Cardiac muscle cell (in vitro differentiated cells and primary cell): ENCODE measurements at regions not wholly inside any gene's neighbourhood (a gene's known extent, or its start where the extent isn't known, plus 50 kb on each side); places are given as distances from the start of the nearest gene placed in this dataset.

ENCODE experiments used
- DNase-seq, 2 donors: peaks; one replicate each; pipeline versions ENCODE4 v3.0.0 to v3.0.0-alpha.2; 2010 to 2017; ENCODE audit warnings: low read depth in 1 of 2, low spot score in 1 of 2
- H3K27ac ChIP-seq: fragments of 200-600 bp; sonication (generic); 2 replicates; pipeline ENCODE4 v1.5.1; 2016
- H3K27me3 ChIP-seq: fragments of 200-600 bp; sonication (generic); 2 replicates; pipeline ENCODE4 v1.6.0; 2016; ENCODE audit warnings: control low read depth
- H3K36me3 ChIP-seq: fragments of 200-600 bp; sonication (generic); 2 replicates; pipeline ENCODE4 v1.5.1; 2016; ENCODE audit warnings: control low read depth
- H3K4me1 ChIP-seq: fragments of 200-600 bp; sonication (generic); 2 replicates; pipeline ENCODE4 v1.8.1; 2017; ENCODE audit warnings: low read depth, mild to moderate bottlenecking, mixed run types
- H3K4me3 ChIP-seq: fragments of 200-600 bp; sonication (generic); 2 replicates; pipeline ENCODE4 v1.5.1; 2016; ENCODE audit warnings: mild to moderate bottlenecking
- H3K9me3 ChIP-seq: fragments of 200-600 bp; sonication (generic); 2 replicates; pipeline ENCODE4 v1.5.1; 2017; ENCODE audit warnings: low read depth, mild to moderate bottlenecking, control low read depth
- TF ChIP-seq, protein P1 (sequence below): IDR thresholded peaks from 2 replicates; pipeline ENCODE4 v1.5.1; 2012; ENCODE audit warnings: low read depth, mild to moderate bottlenecking, low read length

GRCh38 chr4:134735901-134736300 lies 534.3 kb upstream of the PABPC4L start:
- DNase-seq: no peak
- no peaks in the 10 kb centered on the region for H3K36me3 ChIP-seq

DNA sequence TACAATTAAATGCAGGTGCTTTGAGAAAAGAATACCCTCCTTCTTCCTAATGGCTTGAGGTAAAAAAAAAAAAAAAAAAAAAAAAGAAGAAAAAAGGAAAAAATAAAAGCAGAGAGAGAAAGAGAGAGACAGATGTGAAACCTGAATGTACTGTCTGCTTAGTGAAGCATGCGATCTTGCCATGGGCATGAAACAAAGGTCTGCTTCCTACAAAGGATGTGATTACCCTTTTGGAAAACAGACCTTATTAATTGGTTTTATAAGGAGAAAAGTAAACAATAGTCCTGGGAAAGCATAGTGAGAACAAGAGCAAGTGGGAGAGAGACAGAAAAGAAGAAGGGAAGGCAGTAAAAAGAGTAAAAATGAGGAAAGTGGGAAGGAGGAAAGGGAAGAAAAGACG lies 526.1 kb upstream of the PABPC4L start:
- Histone ChIP-seq H3K36me3 (no peaks in the 10 kb centered on the region), H3K4me1 (no peaks in the 10 kb centered on the region), H3K27ac (no peak overlapping the region), H3K9me3 (no peaks in the 10 kb centered on the region), H3K27me3 (no peaks in the 10 kb centered on the region), H3K4me3 (no peak overlapping the region)
- no peak for DNase-seq
- TF ChIP-seq, protein P1, sequence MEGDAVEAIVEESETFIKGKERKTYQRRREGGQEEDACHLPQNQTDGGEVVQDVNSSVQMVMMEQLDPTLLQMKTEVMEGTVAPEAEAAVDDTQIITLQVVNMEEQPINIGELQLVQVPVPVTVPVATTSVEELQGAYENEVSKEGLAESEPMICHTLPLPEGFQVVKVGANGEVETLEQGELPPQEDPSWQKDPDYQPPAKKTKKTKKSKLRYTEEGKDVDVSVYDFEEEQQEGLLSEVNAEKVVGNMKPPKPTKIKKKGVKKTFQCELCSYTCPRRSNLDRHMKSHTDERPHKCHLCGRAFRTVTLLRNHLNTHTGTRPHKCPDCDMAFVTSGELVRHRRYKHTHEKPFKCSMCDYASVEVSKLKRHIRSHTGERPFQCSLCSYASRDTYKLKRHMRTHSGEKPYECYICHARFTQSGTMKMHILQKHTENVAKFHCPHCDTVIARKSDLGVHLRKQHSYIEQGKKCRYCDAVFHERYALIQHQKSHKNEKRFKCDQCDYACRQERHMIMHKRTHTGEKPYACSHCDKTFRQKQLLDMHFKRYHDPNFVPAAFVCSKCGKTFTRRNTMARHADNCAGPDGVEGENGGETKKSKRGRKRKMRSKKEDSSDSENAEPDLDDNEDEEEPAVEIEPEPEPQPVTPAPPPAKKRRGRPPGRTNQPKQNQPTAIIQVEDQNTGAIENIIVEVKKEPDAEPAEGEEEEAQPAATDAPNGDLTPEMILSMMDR: no peak

More at GRCh38 chr4:134735901-134736300, 534.3 kb upstream of the PABPC4L start:
- TF ChIP-seq, protein P1: no peak
- no peak overlapping the region for H3K27ac ChIP-seq
- no peaks in the 10 kb centered on the region for H3K4me1 ChIP-seq
- no peaks in the 10 kb centered on the region for H3K27me3 ChIP-seq
- no peaks in the 10 kb centered on the region for H3K9me3 ChIP-seq
- no peak overlapping the region for H3K4me3 ChIP-seq

DNA sequence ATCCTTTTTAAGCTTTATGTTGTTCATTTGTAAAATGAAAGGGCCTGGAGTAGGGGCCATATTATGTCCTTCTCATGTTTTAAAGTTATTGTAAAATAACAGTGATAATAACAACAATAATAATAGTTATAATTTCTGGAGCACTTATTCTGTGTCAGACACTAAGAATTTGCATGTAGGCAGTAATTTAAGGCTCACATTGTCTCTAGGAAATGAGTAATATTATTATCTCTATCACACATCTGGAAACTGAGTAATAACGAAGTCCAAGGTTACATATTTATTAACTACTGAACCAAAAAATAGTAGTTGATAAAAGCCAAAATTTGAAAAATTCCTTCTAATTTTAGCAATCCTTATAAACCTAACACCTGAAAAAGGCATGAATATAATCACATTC lies 520.7 kb upstream of the PABPC4L start:
- no peaks in the 10 kb centered on the region for H3K36me3 ChIP-seq
- TF ChIP-seq, protein P1: no peak
- no peaks in the 10 kb centered on the region for H3K4me1 ChIP-seq
- no peaks in the 10 kb centered on the region for H3K9me3 ChIP-seq
- DNase-seq: no peak
- no peak overlapping the region for H3K27ac ChIP-seq
- no peaks in the 10 kb centered on the region for H3K27me3 ChIP-seq
- H3K4me3 ChIP-seq: no peak overlapping the region

- Histone ChIP-seq H3K9me3 (no peaks in the 10 kb centered on the region), H3K27me3 (no peaks in the 10 kb centered on the region), H3K4me3 (no peak overlapping the region), H3K27ac (no peak overlapping the region), H3K4me1 (no peaks in the 10 kb centered on the region), H3K36me3 (no peaks in the 10 kb centered on the region)
- DNase-seq: no peak
- TF ChIP-seq, protein P1: no peak
Observed at GRCh38 chr4:134720030-134720429, 518.4 kb upstream of the PABPC4L start.

DNA sequence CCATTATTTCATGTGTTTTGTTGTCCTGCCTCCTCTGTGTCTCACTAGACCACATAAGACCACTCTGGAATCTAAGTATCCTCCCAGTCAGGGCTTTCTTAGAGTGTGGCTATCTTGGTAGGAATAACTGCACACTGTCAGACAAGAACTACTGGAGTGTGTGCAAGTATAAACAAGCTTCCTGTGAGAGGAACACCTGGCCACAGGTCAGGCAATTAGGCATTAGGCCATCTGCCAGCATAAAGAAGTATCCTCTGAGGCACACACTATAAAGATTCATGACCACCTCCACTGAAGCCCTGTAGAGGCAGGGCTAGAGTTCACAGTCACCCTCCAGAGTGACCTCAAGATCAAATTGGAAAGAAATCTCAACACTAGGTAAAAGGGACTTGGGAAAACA lies 507.0 kb upstream of the PABPC4L start:
- no peaks in the 10 kb centered on the region for H3K27me3 ChIP-seq
- no peaks in the 10 kb centered on the region for H3K36me3 ChIP-seq
- DNase-seq: no peak
- TF ChIP-seq, protein P1: no peak
- H3K4me1 ChIP-seq: no peaks in the 10 kb centered on the region
- H3K27ac ChIP-seq: no peak overlapping the region
- no peaks in the 10 kb centered on the region for H3K9me3 ChIP-seq
- no peak overlapping the region for H3K4me3 ChIP-seq

DNA sequence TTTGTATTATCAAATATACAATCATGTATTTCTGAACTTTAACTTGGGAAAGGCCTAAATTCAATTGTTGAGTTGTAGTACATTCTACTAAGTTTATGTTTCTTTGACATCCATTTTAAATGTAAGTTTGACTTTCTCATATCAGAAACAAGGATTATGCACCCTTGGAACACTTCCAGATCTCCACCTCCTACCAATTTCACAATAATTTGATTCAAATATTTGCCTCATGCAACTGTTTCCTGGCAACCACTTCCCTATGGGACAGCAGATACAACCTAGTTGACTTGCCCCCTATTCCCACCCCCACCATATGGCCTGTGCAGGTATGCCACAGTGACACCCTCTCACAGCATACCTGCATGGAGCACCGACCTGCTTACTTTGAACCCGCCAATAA lies 506.4 kb upstream of the PABPC4L start:
- H3K36me3 ChIP-seq: no peaks in the 10 kb centered on the region
- H3K4me1 ChIP-seq: no peaks in the 10 kb centered on the region
- DNase-seq: peak in 1 of 2 donors; percentile 6
- H3K9me3 ChIP-seq: no peaks in the 10 kb centered on the region
- no peak overlapping the region for H3K4me3 ChIP-seq
- no peak overlapping the region for H3K27ac ChIP-seq
- H3K27me3 ChIP-seq: no peaks in the 10 kb centered on the region
- TF ChIP-seq, protein P1: no peak
